ENCODE measurements at regions not wholly inside any gene's neighbourhood (a gene's known extent, or its start where the extent isn't known, plus 50 kb on each side); places are given as distances from the start of the nearest gene placed in this dataset.

DNA sequence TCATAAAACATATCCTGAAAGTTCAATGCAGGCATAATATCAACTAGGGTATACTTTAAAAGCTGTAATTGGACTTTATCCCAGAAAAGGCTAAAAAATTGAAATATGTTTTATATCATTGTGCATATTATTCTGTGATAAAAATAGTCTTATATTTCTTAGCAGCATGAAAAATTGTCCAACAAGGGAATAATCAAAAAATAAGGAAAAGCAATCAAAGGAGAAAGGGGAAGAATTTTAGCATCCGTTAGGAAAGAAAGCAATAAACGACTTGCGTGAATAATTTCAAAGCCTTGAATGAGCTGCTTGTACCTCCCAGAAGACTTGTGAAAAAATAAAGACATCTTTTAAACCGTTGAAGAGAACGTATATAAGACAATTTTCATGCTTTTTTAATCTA is 1369.8 kb upstream of the GBE1 start (continued):
- TF ChIP-seq, protein P1, sequence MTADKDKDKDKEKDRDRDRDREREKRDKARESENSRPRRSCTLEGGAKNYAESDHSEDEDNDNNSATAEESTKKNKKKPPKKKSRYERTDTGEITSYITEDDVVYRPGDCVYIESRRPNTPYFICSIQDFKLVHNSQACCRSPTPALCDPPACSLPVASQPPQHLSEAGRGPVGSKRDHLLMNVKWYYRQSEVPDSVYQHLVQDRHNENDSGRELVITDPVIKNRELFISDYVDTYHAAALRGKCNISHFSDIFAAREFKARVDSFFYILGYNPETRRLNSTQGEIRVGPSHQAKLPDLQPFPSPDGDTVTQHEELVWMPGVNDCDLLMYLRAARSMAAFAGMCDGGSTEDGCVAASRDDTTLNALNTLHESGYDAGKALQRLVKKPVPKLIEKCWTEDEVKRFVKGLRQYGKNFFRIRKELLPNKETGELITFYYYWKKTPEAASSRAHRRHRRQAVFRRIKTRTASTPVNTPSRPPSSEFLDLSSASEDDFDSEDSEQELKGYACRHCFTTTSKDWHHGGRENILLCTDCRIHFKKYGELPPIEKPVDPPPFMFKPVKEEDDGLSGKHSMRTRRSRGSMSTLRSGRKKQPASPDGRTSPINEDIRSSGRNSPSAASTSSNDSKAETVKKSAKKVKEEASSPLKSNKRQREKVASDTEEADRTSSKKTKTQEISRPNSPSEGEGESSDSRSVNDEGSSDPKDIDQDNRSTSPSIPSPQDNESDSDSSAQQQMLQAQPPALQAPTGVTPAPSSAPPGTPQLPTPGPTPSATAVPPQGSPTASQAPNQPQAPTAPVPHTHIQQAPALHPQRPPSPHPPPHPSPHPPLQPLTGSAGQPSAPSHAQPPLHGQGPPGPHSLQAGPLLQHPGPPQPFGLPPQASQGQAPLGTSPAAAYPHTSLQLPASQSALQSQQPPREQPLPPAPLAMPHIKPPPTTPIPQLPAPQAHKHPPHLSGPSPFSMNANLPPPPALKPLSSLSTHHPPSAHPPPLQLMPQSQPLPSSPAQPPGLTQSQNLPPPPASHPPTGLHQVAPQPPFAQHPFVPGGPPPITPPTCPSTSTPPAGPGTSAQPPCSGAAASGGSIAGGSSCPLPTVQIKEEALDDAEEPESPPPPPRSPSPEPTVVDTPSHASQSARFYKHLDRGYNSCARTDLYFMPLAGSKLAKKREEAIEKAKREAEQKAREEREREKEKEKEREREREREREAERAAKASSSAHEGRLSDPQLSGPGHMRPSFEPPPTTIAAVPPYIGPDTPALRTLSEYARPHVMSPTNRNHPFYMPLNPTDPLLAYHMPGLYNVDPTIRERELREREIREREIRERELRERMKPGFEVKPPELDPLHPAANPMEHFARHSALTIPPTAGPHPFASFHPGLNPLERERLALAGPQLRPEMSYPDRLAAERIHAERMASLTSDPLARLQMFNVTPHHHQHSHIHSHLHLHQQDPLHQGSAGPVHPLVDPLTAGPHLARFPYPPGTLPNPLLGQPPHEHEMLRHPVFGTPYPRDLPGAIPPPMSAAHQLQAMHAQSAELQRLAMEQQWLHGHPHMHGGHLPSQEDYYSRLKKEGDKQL (CRISPR knock-in tag; IDR thresholded peaks at IDR 0.05; ENCODE audit: borderline replicate concordance): no peak

DNA sequence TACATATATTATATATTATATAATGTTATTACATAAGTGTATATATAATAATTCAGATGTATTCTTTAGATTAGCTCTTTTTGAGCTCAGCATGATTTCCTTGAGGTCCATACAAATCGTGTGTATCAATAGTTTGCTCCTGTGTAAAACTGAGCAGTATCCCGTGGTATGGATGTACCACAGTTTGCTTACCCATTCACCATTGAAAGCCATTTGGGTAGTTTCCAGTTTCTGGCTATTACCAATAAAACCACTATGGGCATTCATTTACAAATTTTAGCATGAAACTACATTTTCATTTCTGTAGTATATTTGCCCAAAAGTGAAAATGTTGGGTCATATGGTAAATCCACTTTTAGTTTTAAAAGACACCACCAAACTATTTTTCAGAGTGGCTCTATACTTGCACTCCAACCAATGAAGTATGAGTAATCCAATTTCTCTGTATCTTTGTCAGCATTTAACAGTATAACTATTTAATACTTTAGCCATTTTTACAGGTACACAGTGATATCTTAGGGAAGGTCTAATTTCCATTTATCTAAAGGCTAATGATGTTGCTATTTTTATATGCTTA is 1361.4 kb upstream of the GBE1 start:
- Histone ChIP-seq H3K4me3 (no peak overlapping the region), H3K9ac (ENCODE audit: insufficient read depth in 1 of 2, low read depth in 2 of 2, low read length in 2 of 2) (no peak overlapping the region), H3K4me1 (replicated peaks in 1 of 2; ENCODE audit: control insufficient read depth in 2 of 2, insufficient read depth in 2 of 2, low read length in 2 of 2) (no peaks in the 10 kb centered on the region), H3K9me3 (replicated peaks; ENCODE audit: control insufficient read depth, insufficient read depth, low read depth, low read length) (no peaks in the 10 kb centered on the region), H3K9me1 (ENCODE audit: control insufficient read depth, insufficient read depth, low read length) (no peaks in the 10 kb centered on the region), H2AFZ (ENCODE audit: low read depth, low read length) (no peak overlapping the region), H3K4me2 (ENCODE audit: insufficient read depth, low read length) (no peak overlapping the region), H3K27ac (ENCODE audit: extremely low read depth, low read depth, low read length) (no peak overlapping the region), H4K20me1 (replicated peaks; ENCODE audit: control insufficient read depth, insufficient read depth, low read length) (no peaks in the 10 kb centered on the region), H3K36me3 (ENCODE audit: control insufficient read depth, insufficient read depth, low read length) (no peaks in the 10 kb centered on the region), H3K79me2 (ENCODE audit: control insufficient read depth, insufficient read depth, low read length) (no peaks in the 10 kb centered on the region), H3K27me3 (ENCODE audit: control insufficient read depth in 2 of 2, insufficient read depth in 2 of 2, low read length in 2 of 2) (no peaks in the 10 kb centered on the region)
- FAIRE-seq: no peak
- 0% methylated on average over 2 of the region's 2 CpGs for WGBS (ENCODE audit: insufficient coverage, low coverage, missing lambda C conversion rate)
- in situ Hi-C loops (cut with MboI) (no loop called here), intact Hi-C loops (cut with micrococcal nuclease) (no loop called here)
- no peak for DNase-seq (ENCODE audit: extremely low read depth in 1 of 4, low spot score in 3 of 4)
- TF ChIP-seq KLF16 (IDR thresholded peaks at IDR 0.05) (no peak), FOXP1 (CRISPR knock-in tag; IDR thresholded peaks at IDR 0.05) (no peak)
- no TSS peak for BruUV-seq (replicated peaks)
- POLR2A ChIA-PET: no interaction called here
- no peak for ATAC-seq
- CTCF ChIA-PET (ENCODE audit: low intra/inter-chr PET ratio): no interaction called here
